MCF 10A (cell line): ENCODE measurements at regions not wholly inside any gene's neighbourhood (a gene's known extent, or its start where the extent isn't known, plus 50 kb on each side); places are given as distances from the start of the nearest gene placed in this dataset.

Source experiments
- BruUV-seq: library from RNA; stranded (reverse); fragments of 400-500 nt; replicated peaks from 2 replicates; lab custom pipeline; 2021; lab: Mats Ljungman, UMichigan
- CTCF ChIA-PET: fragments of 300-600 bp; sonication (Branson Sonifier 250); formaldehyde crosslinking; extraction: SDS; loops from one replicate; lab custom pipeline; 2021; ENCODE audit warnings: antibody characterized with exemption, inconsistent platforms; lab: Yijun Ruan, JAX
- POLR2A ChIA-PET: fragments of 300-600, 350-650 bp; sonication (Branson Sonifier 250); formaldehyde crosslinking; extraction: SDS; loops from one replicate; lab custom pipeline; 2020; ENCODE audit warnings: antibody characterized with exemption, inconsistent platforms; lab: Yijun Ruan, JAX
- DNase-seq: peaks from one replicate; pipeline ENCODE4 v3.0.0-alpha.2; 2018; ENCODE audit not compliant: unreplicated experiment
- H3K27ac Mint-ChIP-seq: one replicate; pipeline ENCODE4 v1.8.0; 2022; ENCODE audit warnings: mild to moderate bottlenecking, low read depth, mixed read lengths; ENCODE audit not compliant: unreplicated experiment
- H3K27me3 Mint-ChIP-seq: one replicate; pipeline ENCODE4 v1.8.0; 2022; ENCODE audit warnings: mixed read lengths; ENCODE audit not compliant: insufficient read depth, unreplicated experiment
- H3K36me3 Mint-ChIP-seq: one replicate; pipeline ENCODE4 v1.8.0; 2022; ENCODE audit warnings: mild to moderate bottlenecking, moderate library complexity, mixed read lengths; ENCODE audit not compliant: insufficient read depth, unreplicated experiment
- H3K4me1 Mint-ChIP-seq: one replicate; pipeline ENCODE4 v1.8.0; 2022; ENCODE audit warnings: mixed read lengths; ENCODE audit not compliant: insufficient read depth, unreplicated experiment
- H3K4me3 Mint-ChIP-seq: one replicate; pipeline ENCODE4 v1.8.0; 2022; ENCODE audit warnings: mild to moderate bottlenecking, moderate library complexity, mixed read lengths; ENCODE audit not compliant: unreplicated experiment
- H3K9me3 Mint-ChIP-seq: one replicate; pipeline ENCODE4 v1.8.0; 2022; ENCODE audit warnings: mixed read lengths; ENCODE audit not compliant: unreplicated experiment
- intact Hi-C: fragments of 100-400 bp; cut with micrococcal nuclease; formaldehyde crosslinking; loops from 2 replicates; pipeline ENCODE4 v1.14.1; 2022
- TF ChIP-seq, protein P1 (sequence below): fragments of 200-600 bp; IDR thresholded peaks from one replicate; pipeline ENCODE4 v1.8.0; 2022; ENCODE audit warnings: antibody characterized with exemption, mild to moderate bottlenecking; ENCODE audit not compliant: unreplicated experiment

DNA sequence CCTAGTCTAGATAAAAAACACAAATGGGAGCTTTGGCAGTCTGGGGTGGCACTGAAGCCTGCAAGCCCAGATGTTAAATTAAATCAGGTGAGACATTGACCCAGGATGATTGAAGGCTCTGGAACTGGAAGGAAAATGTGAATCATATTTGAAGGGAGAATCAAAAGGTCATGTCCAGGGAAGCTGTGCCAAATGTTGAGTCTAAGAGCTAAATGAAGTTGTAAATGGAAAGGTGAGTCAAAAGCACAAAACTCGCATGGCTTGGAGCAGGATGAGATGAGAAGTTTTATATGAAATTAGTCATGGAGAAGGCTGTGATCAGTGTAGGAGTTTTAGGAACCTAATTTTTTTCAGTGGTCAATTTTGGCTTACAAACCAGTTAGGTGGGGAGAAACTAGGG, 301.1 kb downstream of the BLID start:
- Mint-ChIP-seq H3K27ac (no peak overlapping the region), H3K36me3 (no peaks in the 10 kb centered on the region), H3K9me3 (peaks cover 14% of the 10 kb centered on the region), H3K4me3 (no peak overlapping the region), H3K27me3 (no peaks in the 10 kb centered on the region), H3K4me1 (peaks cover 13% of the 10 kb centered on the region)
- DNase-seq = peak; percentile 31
- no TSS peak for BruUV-seq
- TF ChIP-seq, protein P1, sequence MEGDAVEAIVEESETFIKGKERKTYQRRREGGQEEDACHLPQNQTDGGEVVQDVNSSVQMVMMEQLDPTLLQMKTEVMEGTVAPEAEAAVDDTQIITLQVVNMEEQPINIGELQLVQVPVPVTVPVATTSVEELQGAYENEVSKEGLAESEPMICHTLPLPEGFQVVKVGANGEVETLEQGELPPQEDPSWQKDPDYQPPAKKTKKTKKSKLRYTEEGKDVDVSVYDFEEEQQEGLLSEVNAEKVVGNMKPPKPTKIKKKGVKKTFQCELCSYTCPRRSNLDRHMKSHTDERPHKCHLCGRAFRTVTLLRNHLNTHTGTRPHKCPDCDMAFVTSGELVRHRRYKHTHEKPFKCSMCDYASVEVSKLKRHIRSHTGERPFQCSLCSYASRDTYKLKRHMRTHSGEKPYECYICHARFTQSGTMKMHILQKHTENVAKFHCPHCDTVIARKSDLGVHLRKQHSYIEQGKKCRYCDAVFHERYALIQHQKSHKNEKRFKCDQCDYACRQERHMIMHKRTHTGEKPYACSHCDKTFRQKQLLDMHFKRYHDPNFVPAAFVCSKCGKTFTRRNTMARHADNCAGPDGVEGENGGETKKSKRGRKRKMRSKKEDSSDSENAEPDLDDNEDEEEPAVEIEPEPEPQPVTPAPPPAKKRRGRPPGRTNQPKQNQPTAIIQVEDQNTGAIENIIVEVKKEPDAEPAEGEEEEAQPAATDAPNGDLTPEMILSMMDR = no peak
- ChIA-PET POLR2A (interaction anchor here (0.6 to 1.0 kb wide), 2 partner anchors 16 to 122 kb away, joined by 3 to 5 read pairs; no protein-coding TSS in a partner anchor), CTCF (no interaction called here)
- intact Hi-C loops = no loop called here

DNA sequence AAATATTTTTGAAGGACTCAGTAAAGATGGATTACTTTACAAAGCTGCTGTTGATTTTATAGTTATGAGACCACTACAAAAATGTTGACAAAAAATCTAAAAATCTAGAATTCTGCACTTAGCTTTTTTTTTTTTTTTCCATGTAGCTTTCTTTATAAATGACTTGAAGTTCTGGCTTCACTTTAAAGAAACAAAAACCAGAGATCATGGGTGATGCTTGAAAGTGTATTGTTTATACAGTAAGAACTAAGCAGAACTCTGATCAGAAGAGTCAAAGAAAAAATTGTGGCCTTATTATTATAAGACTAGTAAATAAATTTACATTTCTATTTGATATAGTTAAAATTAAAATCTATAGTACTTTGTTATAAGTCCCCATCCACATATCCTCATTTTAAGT, 301.7 kb downstream of the BLID start:
- H3K36me3 Mint-ChIP-seq = no peaks in the 10 kb centered on the region
- no peak overlapping the region for H3K4me3 Mint-ChIP-seq
- H3K27ac Mint-ChIP-seq = no peak overlapping the region
- peaks cover 14% of the 10 kb centered on the region for H3K9me3 Mint-ChIP-seq
- no TSS peak for BruUV-seq
- TF ChIP-seq, protein P1 = no peak
- no peaks in the 10 kb centered on the region for H3K27me3 Mint-ChIP-seq
- DNase-seq = no peak
- CTCF ChIA-PET = no interaction called here
- H3K4me1 Mint-ChIP-seq = peaks cover 13% of the 10 kb centered on the region
- intact Hi-C loops = no loop called here
- POLR2A ChIA-PET = interaction anchor here (1.0 kb wide), 1 partner anchor 122 kb away, joined by 3 read pairs; no protein-coding TSS in a partner anchor

DNA sequence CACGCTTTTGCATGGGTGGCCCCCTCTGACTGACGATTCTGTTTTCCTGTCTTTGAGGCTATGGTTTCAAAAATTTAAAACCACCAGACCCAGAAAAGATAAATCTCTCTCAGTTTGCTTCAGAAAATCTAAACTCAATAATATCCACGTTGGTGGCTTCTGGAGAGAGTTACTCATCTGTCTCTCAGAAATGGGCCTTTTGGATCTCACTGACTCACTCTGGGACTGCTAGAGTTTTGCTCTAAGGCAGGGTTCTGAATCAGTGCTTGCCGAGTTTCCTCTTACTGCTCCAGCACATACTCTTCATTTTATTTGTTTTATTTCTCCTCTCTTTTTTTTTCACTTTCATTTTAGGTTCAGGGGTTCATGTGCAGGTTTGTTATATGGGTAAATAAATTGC, 305.7 kb downstream of the BLID start:
- Mint-ChIP-seq H3K36me3 (no peaks in the 10 kb centered on the region), H3K9me3 (peaks cover 14% of the 10 kb centered on the region), H3K4me1 (peaks cover 13% of the 10 kb centered on the region), H3K27me3 (no peaks in the 10 kb centered on the region), H3K4me3 (no peak overlapping the region), H3K27ac (peak overlapping the region; percentile 29)
- no TSS peak for BruUV-seq
- POLR2A ChIA-PET = no interaction called here
- peak; percentile 1 for DNase-seq
- intact Hi-C loops = no loop called here
- CTCF ChIA-PET = interaction anchor here (0.6 kb wide), 1 partner anchor 305 kb away, joined by 3 read pairs; no protein-coding TSS in a partner anchor
- TF ChIP-seq, protein P1 = no peak

DNA sequence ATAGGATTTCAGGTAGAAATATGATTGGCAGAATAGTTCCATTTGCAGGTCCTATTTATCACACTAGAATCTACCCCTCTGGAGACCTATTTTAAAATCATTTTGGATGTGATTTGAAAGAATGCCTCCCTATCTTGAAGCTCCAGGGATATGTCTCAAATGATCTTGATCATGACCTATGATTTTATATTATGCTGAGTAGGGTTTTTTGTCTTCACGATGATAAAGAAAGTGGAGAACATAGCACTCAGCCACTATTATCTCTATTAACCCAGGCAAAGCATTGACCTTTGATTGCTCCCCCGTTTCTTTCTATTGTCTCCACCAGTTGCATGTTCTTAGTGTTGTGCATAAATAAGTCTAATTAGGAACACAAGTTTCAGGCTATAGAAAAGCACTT, 307.9 kb downstream of the BLID start:
- H3K27ac Mint-ChIP-seq = no peak overlapping the region
- TF ChIP-seq, protein P1 = no peak
- H3K9me3 Mint-ChIP-seq = peaks cover 14% of the 10 kb centered on the region
- ChIA-PET CTCF (no interaction called here), POLR2A (no interaction called here)
- BruUV-seq = no TSS peak
- H3K36me3 Mint-ChIP-seq = no peaks in the 10 kb centered on the region
- peaks cover 6% of the 10 kb centered on the region for H3K4me1 Mint-ChIP-seq
- H3K27me3 Mint-ChIP-seq = no peaks in the 10 kb centered on the region
- DNase-seq = no peak
- intact Hi-C loops = no loop called here
- H3K4me3 Mint-ChIP-seq = no peak overlapping the region
